CD8-positive, alpha-beta memory T cell (primary cell): ENCODE measurements at regions not wholly inside any gene's neighbourhood (a gene's known extent, or its start where the extent isn't known, plus 50 kb on each side); places are given as distances from the start of the nearest gene placed in this dataset.
A peak's percentile ranks its signal among the peaks of the same experiment; 100 is the strongest.

Experiments used
- CTCF ChIA-PET: fragments of 350-600 bp; sonication (Branson Sonifier 250); formaldehyde crosslinking; loops from one replicate; lab custom pipeline; 2021; ENCODE audit warnings: antibody characterized with exemption; lab: Charles Lee
- POLR2A ChIA-PET: fragments of 350-600 bp; sonication (Branson Sonifier 250); formaldehyde crosslinking; loops from one replicate; lab custom pipeline; 2021; ENCODE audit warnings: antibody characterized with exemption; lab: Charles Lee
- DNase-seq, 5 donors: peaks; one replicate each; pipeline versions ENCODE4 v3.0.0 to v3.0.0-alpha.2; 2020 to 2022; ENCODE audit warnings: mixed read lengths in 1 of 5
- H3K27ac ChIP-seq: one replicate; pipeline ENCODE4 v1.7.0; 2013; ENCODE audit warnings: low read depth, mild to moderate bottlenecking, low read length, moderate library complexity
- H3K27me3 ChIP-seq: 2 replicates; pipeline ENCODE4 v1.7.0; 2013; ENCODE audit warnings: low read length, mild to moderate bottlenecking; ENCODE audit not compliant: insufficient read depth, poor library complexity, severe bottlenecking
- H3K36me3 ChIP-seq: 2 replicates; pipeline ENCODE4 v1.7.0; 2013; ENCODE audit warnings: mild to moderate bottlenecking, low read length, moderate library complexity; ENCODE audit not compliant: insufficient read depth
- H3K4me1 ChIP-seq: 2 replicates; pipeline ENCODE4 v1.7.0; 2013; ENCODE audit warnings: mild to moderate bottlenecking, low read length, moderate library complexity; ENCODE audit not compliant: insufficient read depth
- H3K4me3 ChIP-seq: 2 replicates; pipeline ENCODE4 v1.7.0; 2013; ENCODE audit warnings: mild to moderate bottlenecking, low read length
- H3K9me3 ChIP-seq: 2 replicates; pipeline ENCODE4 v1.7.0; 2013; ENCODE audit warnings: mild to moderate bottlenecking, low read length
- H3K27ac Mint-ChIP-seq, 8 donors: one replicate each; pipeline ENCODE4 v1.8.0; 2020 to 2021; ENCODE audit warnings: mixed read lengths in 8 of 8, mild to moderate bottlenecking in 6 of 8, inconsistent platforms in 3 of 8, moderate library complexity in 3 of 8
- H3K27me3 Mint-ChIP-seq, 2 donors: one replicate each; pipeline ENCODE4 v1.8.0; 2020 to 2021; ENCODE audit warnings: mixed read lengths in 2 of 2, mild to moderate bottlenecking in 1 of 2, moderate library complexity in 1 of 2
- H3K36me3 Mint-ChIP-seq, 3 donors: one replicate each; pipeline ENCODE4 v1.8.0; 2020 to 2021; ENCODE audit warnings: mixed read lengths in 3 of 3, inconsistent platforms in 1 of 3, mild to moderate bottlenecking in 1 of 3
- H3K4me1 Mint-ChIP-seq, 3 donors: one replicate each; pipeline ENCODE4 v1.8.0; 2020 to 2021; ENCODE audit warnings: mixed read lengths in 3 of 3, inconsistent platforms in 1 of 3, mild to moderate bottlenecking in 1 of 3
- H3K4me3 Mint-ChIP-seq, 7 donors: one replicate each; pipeline ENCODE4 v1.8.0; 2020 to 2021; ENCODE audit warnings: mixed read lengths in 7 of 7, mild to moderate bottlenecking in 6 of 7, moderate library complexity in 4 of 7, inconsistent platforms in 2 of 7
- H3K9me3 Mint-ChIP-seq, 5 donors: one replicate each; pipeline ENCODE4 v1.8.0; 2020 to 2022; ENCODE audit warnings: mixed read lengths in 5 of 5, mild to moderate bottlenecking in 3 of 5, moderate library complexity in 2 of 5, inconsistent platforms in 1 of 5

DNA sequence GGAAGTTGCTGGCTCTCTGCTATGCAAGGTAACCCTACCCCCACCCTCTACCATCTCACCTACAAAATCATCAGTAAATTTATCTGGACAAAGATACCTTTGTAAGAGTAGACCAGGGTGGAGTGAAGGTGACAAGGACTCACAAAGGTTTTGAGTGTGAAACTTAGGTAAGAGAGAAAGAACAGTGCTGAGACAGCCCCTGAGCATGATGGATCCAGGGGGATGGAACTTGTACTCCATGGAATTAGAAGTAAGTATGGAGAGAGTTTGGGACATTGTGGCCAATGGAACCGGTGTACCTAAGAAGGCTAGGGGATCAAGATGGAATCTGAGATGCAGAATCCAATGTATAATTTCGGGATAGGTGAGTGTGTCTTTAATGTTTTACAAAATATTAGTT lies 153.0 kb upstream of the NSMCE3 start:
- CTCF ChIA-PET = no interaction called here
- no peak overlapping the region for H3K27ac Mint-ChIP-seq
- Histone ChIP-seq H3K9me3 (no peaks in the 10 kb centered on the region), H3K27ac (no peak overlapping the region), H3K4me3 (no peak overlapping the region), H3K36me3 (no peaks in the 10 kb centered on the region), H3K4me1 (no peaks in the 10 kb centered on the region), H3K27me3 (no peaks in the 10 kb centered on the region)
- no peaks in the 10 kb centered on the region for H3K36me3 Mint-ChIP-seq
- H3K27me3 Mint-ChIP-seq = peaks cover 3% of the 10 kb centered on the region in 2 donors
- POLR2A ChIA-PET = no interaction called here
- peaks cover 0 to 13% (median 0%) of the 10 kb centered on the region in 5 donors for H3K9me3 Mint-ChIP-seq
- no peaks in the 10 kb centered on the region for H3K4me1 Mint-ChIP-seq
- DNase-seq = no peak
- no peak overlapping the region for H3K4me3 Mint-ChIP-seq

DNA sequence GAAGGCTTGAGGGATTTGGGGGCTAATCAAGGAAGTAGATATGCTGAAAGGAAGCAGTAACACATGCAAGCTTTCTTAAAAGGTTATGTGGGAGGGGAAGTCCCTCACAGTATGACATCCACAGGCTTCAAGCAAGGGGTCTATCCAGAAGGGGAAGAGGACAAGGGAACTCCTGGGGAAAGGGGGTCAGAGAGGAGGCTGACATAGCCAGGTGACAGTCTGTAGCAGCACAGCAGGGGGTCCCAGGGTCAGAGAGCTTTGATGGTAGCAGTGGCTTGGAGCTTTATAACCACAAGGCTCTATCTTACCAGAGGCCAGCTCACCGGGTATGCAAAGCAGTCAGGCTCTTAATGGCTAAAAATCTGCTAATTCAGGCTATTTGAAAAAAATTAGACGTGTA lies 150.6 kb upstream of the NSMCE3 start:
- POLR2A ChIA-PET = no interaction called here
- Mint-ChIP-seq H3K4me1 (no peaks in the 10 kb centered on the region), H3K36me3 (no peaks in the 10 kb centered on the region), H3K9me3 (peaks cover 0 to 13% (median 0%) of the 10 kb centered on the region in 5 donors), H3K27me3 (peaks cover 0 to 3% of the 10 kb centered on the region in 2 donors), H3K27ac (no peak overlapping the region), H3K4me3 (no peak overlapping the region)
- H3K4me1 ChIP-seq = no peaks in the 10 kb centered on the region
- CTCF ChIA-PET = no interaction called here
- H3K4me3 ChIP-seq = no peak overlapping the region
- no peaks in the 10 kb centered on the region for H3K36me3 ChIP-seq
- no peaks in the 10 kb centered on the region for H3K9me3 ChIP-seq
- no peak overlapping the region for H3K27ac ChIP-seq
- no peaks in the 10 kb centered on the region for H3K27me3 ChIP-seq
- DNase-seq = no peak

DNA sequence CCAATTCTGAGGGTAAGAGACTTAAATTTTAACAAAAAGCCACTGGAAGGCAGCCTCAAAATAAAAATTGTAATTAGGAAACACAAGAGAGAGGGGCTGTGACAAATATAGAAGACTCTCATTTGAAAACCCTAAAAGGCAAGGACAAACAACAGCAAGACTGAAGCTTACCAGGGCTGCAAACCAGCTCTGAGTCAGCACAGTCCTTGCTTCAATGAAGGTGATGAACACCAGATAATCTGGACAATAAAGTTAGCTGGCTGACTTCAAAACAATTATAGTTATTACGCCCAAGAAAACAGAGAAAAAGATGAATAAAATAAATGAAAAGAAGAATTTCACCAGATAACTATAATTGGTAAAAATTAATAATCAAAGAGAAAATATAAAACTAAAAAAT lies 149.3 kb upstream of the NSMCE3 start:
- CTCF ChIA-PET = no interaction called here
- H3K36me3 ChIP-seq = no peaks in the 10 kb centered on the region
- H3K36me3 Mint-ChIP-seq = no peaks in the 10 kb centered on the region
- no peaks in the 10 kb centered on the region for H3K9me3 ChIP-seq
- peaks cover 0 to 3% of the 10 kb centered on the region in 2 donors for H3K27me3 Mint-ChIP-seq
- no peak overlapping the region for H3K27ac ChIP-seq
- no peaks in the 10 kb centered on the region for H3K27me3 ChIP-seq
- POLR2A ChIA-PET = no interaction called here
- no peak for DNase-seq
- H3K4me3 Mint-ChIP-seq = peak overlapping the region in 1 of 7 donors; percentile 44
- H3K27ac Mint-ChIP-seq = no peak overlapping the region
- no peak overlapping the region for H3K4me3 ChIP-seq
- no peaks in the 10 kb centered on the region for H3K4me1 Mint-ChIP-seq
- no peaks in the 10 kb centered on the region for H3K4me1 ChIP-seq
- H3K9me3 Mint-ChIP-seq = peaks cover 0 to 12% (median 0%) of the 10 kb centered on the region in 5 donors

DNA sequence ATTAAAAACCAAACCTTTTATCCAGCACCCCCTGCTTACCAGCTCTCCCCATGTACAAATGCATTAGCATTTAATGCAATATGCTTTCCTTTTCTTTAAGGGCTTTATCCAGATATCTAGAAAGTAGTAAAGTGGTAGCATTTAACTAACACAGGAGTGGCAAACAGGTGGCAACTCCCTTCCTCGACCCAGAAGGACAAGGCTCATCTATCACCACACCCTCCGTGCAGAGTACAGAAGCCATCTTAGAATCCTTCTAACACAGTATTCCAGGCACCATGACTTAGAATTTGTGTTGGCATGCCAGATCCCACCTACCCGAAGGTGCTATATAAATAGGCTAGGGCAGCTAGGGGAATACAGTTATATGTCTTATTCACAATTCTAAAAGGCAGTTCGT lies 148.6 kb upstream of the NSMCE3 start:
- ChIA-PET POLR2A (no interaction called here), CTCF (no interaction called here)
- Mint-ChIP-seq H3K4me3 (no peak overlapping the region), H3K4me1 (no peaks in the 10 kb centered on the region), H3K27me3 (peaks cover 3 to 5% of the 10 kb centered on the region in 2 donors), H3K36me3 (no peaks in the 10 kb centered on the region), H3K9me3 (peaks cover 0 to 10% (median 0%) of the 10 kb centered on the region in 5 donors), H3K27ac (no peak overlapping the region)
- DNase-seq = no peak
- Histone ChIP-seq H3K27ac (no peak overlapping the region), H3K9me3 (no peaks in the 10 kb centered on the region), H3K27me3 (no peaks in the 10 kb centered on the region), H3K4me3 (no peak overlapping the region), H3K4me1 (no peaks in the 10 kb centered on the region), H3K36me3 (no peaks in the 10 kb centered on the region)

DNA sequence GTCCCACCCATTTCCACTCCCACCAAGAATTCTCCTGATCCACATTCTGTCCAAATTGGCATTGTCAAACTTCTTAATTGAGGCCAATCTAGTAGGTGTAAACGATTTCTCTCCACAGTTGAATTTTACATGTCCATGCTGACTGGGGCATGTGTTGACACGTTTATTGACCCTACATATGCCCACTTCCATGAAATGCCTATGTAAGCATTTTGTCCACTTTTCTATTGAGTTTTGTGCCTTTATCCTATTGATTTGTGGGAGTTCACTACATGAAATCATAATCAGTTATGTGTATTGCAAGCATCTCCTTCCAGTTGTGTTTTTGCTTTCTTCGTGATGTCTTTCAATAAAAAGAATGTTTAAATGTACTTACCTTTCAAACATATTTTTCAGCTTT lies 141.7 kb upstream of the NSMCE3 start:
- no peak overlapping the region for H3K4me3 Mint-ChIP-seq
- no peak overlapping the region for H3K27ac Mint-ChIP-seq
- Histone ChIP-seq H3K4me1 (no peaks in the 10 kb centered on the region), H3K36me3 (no peaks in the 10 kb centered on the region), H3K27ac (no peak overlapping the region), H3K27me3 (no peaks in the 10 kb centered on the region), H3K9me3 (no peaks in the 10 kb centered on the region), H3K4me3 (no peak overlapping the region)
- no peaks in the 10 kb centered on the region for H3K4me1 Mint-ChIP-seq
- POLR2A ChIA-PET = no interaction called here
- peaks cover 1 to 22% of the 10 kb centered on the region in 2 donors for H3K27me3 Mint-ChIP-seq
- H3K36me3 Mint-ChIP-seq = no peaks in the 10 kb centered on the region
- peaks cover 0 to 2% (median 0%) of the 10 kb centered on the region in 5 donors for H3K9me3 Mint-ChIP-seq
- DNase-seq = no peak
- CTCF ChIA-PET = no interaction called here

DNA sequence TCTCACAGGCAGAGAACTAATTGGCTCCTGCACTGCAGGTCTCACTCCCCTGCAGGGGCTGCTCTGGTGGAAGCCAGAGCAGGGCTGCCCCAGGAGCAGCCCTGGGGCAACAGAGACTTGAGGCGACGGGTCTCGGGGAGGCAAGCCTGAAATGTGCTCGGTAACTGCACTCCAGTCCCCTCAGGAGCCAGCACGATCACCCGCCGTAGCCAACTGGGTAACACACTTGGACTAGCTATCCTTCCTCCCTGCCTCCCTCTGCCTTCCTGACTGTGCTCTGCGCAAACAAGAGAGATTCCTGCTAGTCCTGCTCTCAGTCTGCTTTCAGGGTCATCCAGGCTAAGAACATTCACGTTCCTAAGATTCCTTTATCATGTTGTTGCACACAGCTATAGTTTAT lies 140.7 kb upstream of the NSMCE3 start:
- H3K36me3 ChIP-seq = no peaks in the 10 kb centered on the region
- Mint-ChIP-seq H3K36me3 (no peaks in the 10 kb centered on the region), H3K4me3 (no peak overlapping the region), H3K27me3 (peaks cover 1 to 22% of the 10 kb centered on the region in 2 donors), H3K9me3 (no peaks in the 10 kb centered on the region), H3K4me1 (no peaks in the 10 kb centered on the region), H3K27ac (no peak overlapping the region)
- no peaks in the 10 kb centered on the region for H3K4me1 ChIP-seq
- no peaks in the 10 kb centered on the region for H3K27me3 ChIP-seq
- DNase-seq = no peak
- POLR2A ChIA-PET = no interaction called here
- CTCF ChIA-PET = no interaction called here
- H3K27ac ChIP-seq = no peak overlapping the region
- no peaks in the 10 kb centered on the region for H3K9me3 ChIP-seq
- H3K4me3 ChIP-seq = no peak overlapping the region

DNA sequence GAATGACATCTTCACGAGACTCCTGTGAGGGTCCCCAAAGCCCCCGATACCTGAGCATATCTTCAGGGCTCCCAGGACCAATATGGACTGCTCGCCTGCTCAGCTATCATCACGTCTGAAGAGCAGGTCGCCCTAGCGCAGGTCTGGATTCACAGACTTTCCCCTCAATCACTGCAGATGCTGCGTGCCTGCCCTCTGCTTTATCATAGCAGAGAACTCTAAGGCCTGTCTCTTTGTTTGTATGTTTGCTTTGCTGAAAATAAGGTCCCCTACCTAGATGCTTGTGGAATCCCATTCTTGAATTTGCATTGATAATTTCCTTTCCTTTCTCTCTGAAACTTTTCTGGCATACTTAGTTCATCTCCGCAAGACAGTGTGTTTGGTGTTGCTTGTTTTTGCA lies 140.3 kb upstream of the NSMCE3 start:
- Histone ChIP-seq H3K27me3 (no peaks in the 10 kb centered on the region), H3K36me3 (no peaks in the 10 kb centered on the region), H3K9me3 (no peaks in the 10 kb centered on the region), H3K4me3 (no peak overlapping the region), H3K4me1 (no peaks in the 10 kb centered on the region), H3K27ac (no peak overlapping the region)
- no peaks in the 10 kb centered on the region for H3K36me3 Mint-ChIP-seq
- CTCF ChIA-PET = no interaction called here
- peaks cover 1 to 22% of the 10 kb centered on the region in 2 donors for H3K27me3 Mint-ChIP-seq
- no peak overlapping the region for H3K27ac Mint-ChIP-seq
- no peaks in the 10 kb centered on the region for H3K4me1 Mint-ChIP-seq
- H3K9me3 Mint-ChIP-seq = no peaks in the 10 kb centered on the region
- POLR2A ChIA-PET = no interaction called here
- no peak overlapping the region for H3K4me3 Mint-ChIP-seq
- DNase-seq = no peak

DNA sequence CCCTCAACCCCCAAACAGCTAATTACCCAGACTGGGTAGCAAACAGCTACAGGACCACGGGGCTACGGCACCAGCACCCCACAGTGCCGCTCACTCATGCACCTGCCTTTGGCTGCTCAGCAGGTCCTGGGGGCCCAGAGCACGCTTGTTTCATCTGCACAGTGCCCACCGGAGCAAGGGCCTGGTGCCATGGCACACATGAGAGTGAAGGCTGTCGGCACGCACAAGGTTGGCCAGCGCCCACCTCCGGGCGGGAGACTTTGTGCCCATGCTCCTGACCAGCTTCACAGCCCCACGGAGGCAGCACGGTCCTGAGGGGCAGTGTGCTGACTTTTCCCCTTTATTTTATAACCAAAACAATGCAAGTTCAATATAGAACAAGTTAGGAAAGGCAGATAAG lies 135.9 kb upstream of the NSMCE3 start:
- ChIA-PET CTCF (no interaction called here), POLR2A (no interaction called here)

DNA sequence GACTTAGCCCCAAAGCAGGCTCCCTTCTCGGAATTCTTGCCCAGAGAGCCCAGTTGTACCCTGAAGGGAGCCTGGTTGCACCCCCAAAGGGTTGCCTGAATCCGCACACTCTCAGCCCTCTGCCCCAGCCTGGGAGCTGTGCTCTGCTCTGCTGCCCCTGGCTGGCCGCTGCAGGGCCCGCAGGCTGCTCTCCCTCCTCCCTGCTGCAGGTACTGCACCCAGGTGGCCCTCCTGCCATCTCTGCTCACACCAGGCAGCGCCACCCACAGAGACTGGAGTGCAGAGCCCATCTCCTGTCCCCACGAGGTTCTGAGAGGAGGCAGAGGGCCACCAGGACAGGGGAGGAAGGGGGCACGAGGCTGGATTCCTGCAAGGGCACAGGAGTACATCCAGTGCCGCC lies 134.2 kb upstream of the NSMCE3 start:
- POLR2A ChIA-PET = no interaction called here
- Mint-ChIP-seq H3K36me3 (no peaks in the 10 kb centered on the region), H3K4me1 (no peaks in the 10 kb centered on the region), H3K27ac (peak overlapping the region in 1 of 8 donors; percentile 47), H3K27me3 (peaks cover 0 to 9% of the 10 kb centered on the region in 2 donors), H3K4me3 (no peak overlapping the region), H3K9me3 (no peaks in the 10 kb centered on the region)
- Histone ChIP-seq H3K4me3 (no peak overlapping the region), H3K27ac (no peak overlapping the region), H3K27me3 (no peaks in the 10 kb centered on the region), H3K36me3 (no peaks in the 10 kb centered on the region), H3K4me1 (no peaks in the 10 kb centered on the region), H3K9me3 (no peaks in the 10 kb centered on the region)
- DNase-seq = no peak
- CTCF ChIA-PET = no interaction called here

More for the DNA sequence above, 135.9 kb upstream of the NSMCE3 start:
- Histone ChIP-seq H3K27me3 (no peaks in the 10 kb centered on the region), H3K27ac (no peak overlapping the region), H3K36me3 (no peaks in the 10 kb centered on the region), H3K4me1 (no peaks in the 10 kb centered on the region), H3K4me3 (no peak overlapping the region), H3K9me3 (no peaks in the 10 kb centered on the region)
- Mint-ChIP-seq H3K4me1 (no peaks in the 10 kb centered on the region), H3K27ac (no peak overlapping the region), H3K4me3 (no peak overlapping the region), H3K36me3 (no peaks in the 10 kb centered on the region), H3K9me3 (no peaks in the 10 kb centered on the region), H3K27me3 (peaks cover 0 to 12% of the 10 kb centered on the region in 2 donors)
- no peak for DNase-seq
